ENCODE measurements at regions not wholly inside any gene's neighbourhood (a gene's known extent, or its start where the extent isn't known, plus 50 kb on each side); places are given as distances from the start of the nearest gene placed in this dataset.

GRCh38 chr14:98752660-98753059 lies 519.3 kb downstream of the BCL11B start:
- TF ChIP-seq CTCF (IDR thresholded peaks at IDR 0.05) (no peak), ZFX (IDR thresholded peaks at IDR 0.05; ENCODE audit: borderline replicate concordance) (no peak)
